HG03039 (cell line): ENCODE measurements at regions not wholly inside any gene's neighbourhood (a gene's known extent, or its start where the extent isn't known, plus 50 kb on each side); places are given as distances from the start of the nearest gene placed in this dataset.

Experiments used
- ATAC-seq: cut with Tn5 transposase; IDR thresholded peaks from one replicate; pipeline ENCODE4 v1.9.1; 2021; ENCODE audit warnings: mild to moderate bottlenecking, moderate library complexity; ENCODE audit not compliant: unreplicated experiment

- no peak for ATAC-seq
These were observed 1461.9 kb downstream of the UQCRFS1 start for GRCh38 chr19:27751044-27751391.

- ATAC-seq: no peak
These were observed 1462.4 kb downstream of the UQCRFS1 start for GRCh38 chr19:27750391-27751043.

GRCh38 chr19:27748551-27749152 is 1464.3 kb downstream of the UQCRFS1 start:
- no peak for ATAC-seq

- ATAC-seq: no peak
These were observed 1466.1 kb downstream of the UQCRFS1 start for GRCh38 chr19:27746691-27747380.

DNA sequence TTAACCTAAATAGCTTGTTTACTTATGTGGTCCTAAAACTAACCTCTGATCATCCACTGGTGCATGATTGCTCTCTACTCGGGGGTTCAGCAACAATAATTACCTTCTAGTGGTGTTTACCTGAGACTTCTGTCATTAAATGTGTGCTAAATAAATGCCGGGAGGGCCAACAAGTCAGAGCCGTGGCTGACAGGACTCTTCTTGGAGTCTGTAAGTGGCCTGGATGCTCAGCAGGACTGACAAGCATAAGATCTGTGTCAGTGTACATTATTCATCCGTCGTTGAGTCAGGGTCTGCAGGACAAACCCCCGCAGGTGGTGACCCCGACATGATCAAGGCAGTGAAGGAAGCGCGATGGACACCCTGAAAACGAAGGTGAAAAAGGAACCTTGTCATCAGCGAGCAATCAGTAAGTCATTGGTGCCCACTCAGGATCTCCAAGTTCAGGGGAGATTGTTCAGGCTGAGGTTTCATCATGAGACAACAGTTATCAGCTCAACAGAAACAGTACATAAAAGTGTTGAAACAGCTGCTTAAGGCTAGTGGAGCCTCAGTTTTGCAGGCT is 1466.9 kb downstream of the UQCRFS1 start:
- ATAC-seq: no peak

DNA sequence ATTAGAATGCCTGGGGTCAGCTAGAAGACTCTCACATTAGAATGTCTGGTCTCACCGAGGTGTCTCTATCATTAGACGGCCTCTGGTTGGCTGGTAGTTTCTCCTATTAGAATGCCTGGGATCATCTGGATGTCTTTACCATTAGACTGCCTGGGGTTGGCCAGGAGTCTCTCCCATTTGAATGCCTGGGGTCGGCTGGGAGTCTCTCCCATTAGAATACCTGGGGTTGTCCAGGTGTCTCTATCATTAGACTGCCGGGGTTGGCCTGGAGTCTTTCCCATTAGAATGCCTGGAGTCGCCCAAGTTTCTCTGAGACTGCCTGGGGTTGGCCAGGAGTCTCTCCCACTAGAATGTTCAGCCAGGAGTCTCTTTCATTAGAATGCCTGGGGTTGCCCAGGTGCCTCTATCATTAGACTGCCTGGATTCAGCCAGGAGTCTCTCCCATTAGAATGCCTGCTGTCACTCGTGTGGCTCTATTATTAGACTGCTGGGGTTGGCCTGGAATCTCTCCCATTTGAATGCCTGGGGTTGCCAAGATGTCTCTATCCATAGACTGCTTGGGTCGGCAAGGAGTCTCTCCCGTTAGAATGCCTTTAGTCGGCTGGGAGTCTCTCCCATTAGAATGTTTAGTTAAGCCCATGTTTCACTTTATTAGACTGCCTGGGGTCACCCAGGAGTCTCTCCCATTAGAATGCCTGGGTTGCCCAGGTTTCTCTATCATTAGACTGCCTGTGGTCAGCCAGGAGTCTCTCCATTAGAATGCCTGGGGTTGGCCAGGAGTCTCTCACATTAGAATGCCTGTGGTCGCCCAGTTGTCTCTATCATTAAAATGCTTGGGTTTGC is 1467.8 kb downstream of the UQCRFS1 start:
- ATAC-seq: no peak

DNA sequence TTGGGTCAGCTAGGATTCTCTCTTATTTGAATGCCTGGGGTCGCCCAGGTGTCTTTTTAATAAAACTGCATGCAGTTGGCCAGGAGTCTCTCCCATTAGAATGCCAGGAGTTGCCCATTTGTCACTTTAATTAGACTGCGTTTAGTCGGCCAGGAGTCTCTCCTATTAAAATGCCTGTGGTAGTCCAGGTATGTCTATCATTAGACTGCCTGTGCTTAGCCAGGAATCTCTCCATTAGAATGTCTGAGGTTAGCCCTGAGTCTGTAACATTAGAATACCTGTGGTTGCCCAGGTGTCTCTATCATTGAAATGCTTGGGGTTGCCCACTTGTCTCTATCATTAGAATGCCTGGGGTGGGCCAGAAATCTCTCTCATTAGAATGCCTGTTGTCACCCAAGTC is 1470.9 kb downstream of the UQCRFS1 start:
- ATAC-seq: no peak

DNA sequence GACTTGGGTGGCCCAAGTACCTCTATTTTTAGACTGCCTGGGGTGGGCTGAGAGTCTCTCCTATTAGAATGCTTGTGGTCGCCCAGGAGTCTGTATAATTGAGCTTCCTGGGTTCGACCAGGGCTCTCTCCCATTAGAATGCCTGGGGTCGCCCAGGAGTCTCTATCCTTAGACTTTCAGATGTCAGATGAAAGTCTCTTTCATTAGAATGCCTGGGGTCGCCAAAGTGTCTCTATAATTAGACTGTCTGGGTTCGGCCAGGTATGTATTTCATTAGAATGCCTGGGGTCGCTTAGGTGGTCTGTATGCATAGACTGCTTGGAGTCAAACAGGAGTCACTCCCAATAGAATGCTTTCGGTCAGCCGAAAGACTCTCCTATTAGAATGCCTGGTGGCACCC is 1471.7 kb downstream of the UQCRFS1 start:
- ATAC-seq: no peak

GRCh38 chr19:27740396-27740795 is 1472.6 kb downstream of the UQCRFS1 start:
- ATAC-seq: no peak

DNA sequence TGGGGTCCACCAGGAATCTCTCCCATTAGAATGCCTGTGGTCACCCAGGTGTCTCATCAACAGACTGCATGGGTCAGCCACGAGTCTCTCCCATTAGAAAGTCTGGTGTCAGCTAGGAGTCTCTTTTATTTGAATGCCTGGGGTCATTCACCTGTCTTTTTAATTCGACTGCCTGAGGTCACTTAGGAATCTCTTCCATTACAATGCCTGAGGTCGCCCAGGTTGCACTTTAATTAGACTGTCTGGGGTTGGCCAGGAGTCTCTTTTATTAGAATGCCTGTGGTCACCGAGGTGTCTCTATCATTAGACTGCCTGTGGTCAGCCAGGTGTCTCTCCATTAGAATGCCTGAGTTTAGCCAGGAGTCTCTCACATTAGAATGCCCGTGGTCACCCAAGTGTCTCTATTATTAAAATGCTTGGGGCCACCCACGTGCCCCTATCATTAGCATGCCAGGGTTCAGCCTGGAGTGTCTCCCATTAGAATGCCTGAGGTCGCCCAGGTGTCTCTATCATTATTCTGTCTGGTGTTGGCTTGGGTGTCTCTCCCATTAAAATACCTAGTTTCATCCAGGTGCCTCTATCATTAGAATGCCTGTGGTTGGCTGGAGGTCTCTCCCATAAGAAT is 1474.3 kb downstream of the UQCRFS1 start:
- no peak for ATAC-seq

GRCh38 chr19:27736225-27736624 is 1476.7 kb downstream of the UQCRFS1 start:
- ATAC-seq: no peak

- no peak for ATAC-seq
These were observed 1477.6 kb downstream of the UQCRFS1 start for GRCh38 chr19:27735314-27735713.

GRCh38 chr19:27734496-27735220 is 1478.3 kb downstream of the UQCRFS1 start:
- ATAC-seq: no peak

- no peak for ATAC-seq
These were observed 1479.2 kb downstream of the UQCRFS1 start for GRCh38 chr19:27733551-27734266.

- ATAC-seq: no peak
These were observed 1483.6 kb downstream of the UQCRFS1 start for GRCh38 chr19:27729332-27729731.

DNA sequence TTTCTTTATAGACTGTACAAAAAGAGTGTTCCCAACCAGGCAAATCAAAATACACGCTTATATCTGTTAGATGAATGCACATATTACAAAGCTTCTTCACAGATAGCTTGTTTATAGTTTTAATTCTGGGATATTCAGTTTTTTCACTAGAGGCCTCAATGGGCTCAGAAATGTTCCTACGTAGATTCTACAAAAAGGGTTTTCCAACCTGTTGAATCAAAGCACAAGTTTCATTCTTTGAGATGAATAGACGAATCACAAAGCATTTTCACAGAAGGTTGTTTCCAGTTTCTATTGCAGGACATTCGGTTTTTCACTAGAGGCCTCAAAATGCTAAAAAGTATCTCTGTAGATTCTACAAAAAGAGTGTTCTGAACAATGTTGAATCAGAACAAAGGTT is 1490.3 kb downstream of the UQCRFS1 start:
- ATAC-seq: no peak

- no peak for ATAC-seq
These were observed 1492.8 kb downstream of the UQCRFS1 start for GRCh38 chr19:27720155-27720554.

DNA sequence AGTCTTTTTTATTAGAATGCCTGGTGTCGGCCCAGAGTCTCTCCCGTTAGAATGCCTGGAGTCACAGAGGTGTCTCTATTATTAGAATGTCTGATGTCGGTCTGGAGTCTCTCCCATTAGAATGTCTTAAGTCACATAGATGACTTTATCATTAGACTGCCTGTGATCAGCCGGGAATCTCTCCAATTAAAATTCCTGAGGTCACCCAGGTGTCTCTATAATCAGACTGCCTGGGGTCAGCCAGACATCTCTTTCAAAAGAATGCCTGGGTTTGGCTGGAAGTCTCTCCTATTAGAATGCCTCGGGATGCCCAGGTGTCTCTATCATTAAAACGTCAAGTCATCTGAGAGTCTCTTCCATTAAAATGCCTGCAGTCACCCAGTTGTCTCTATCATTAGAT is 1493.9 kb downstream of the UQCRFS1 start:
- ATAC-seq: no peak

GRCh38 chr19:27718234-27718633 is 1494.7 kb downstream of the UQCRFS1 start:
- no peak for ATAC-seq
